ENCODE measurements at regions not wholly inside any gene's neighbourhood (a gene's known extent, or its start where the extent isn't known, plus 50 kb on each side); places are given as distances from the start of the nearest gene placed in this dataset.

- Histone ChIP-seq H3K27me3 (ENCODE audit: control insufficient read depth, insufficient read depth, low read length) (no peaks in the 10 kb centered on the region), H2AK5ac (ENCODE audit: low read depth, low read length) (no peak overlapping the region), H3K4me3 (ENCODE audit: insufficient read depth, low read depth, low read length) (no peak overlapping the region), H3K9me1 (ENCODE audit: insufficient read depth, low read length) (no peaks in the 10 kb centered on the region), H3K36me3 (ENCODE audit: control insufficient read depth, insufficient read depth, low read length) (no peaks in the 10 kb centered on the region), H2BK120ac (ENCODE audit: low read depth, low read length) (no peak overlapping the region), H4K8ac (ENCODE audit: low read depth in 2 of 2, low read length in 2 of 2) (no peak overlapping the region), H3K23ac (ENCODE audit: low read depth, low read length) (no peak overlapping the region), H2AFZ (replicated peaks; ENCODE audit: low read length, poor library complexity) (no peak overlapping the region), H4K91ac (ENCODE audit: insufficient read depth, low read depth, low read length) (no peak overlapping the region), H3K9ac (ENCODE audit: low read depth, low read length) (no peak overlapping the region), H3K79me1 (ENCODE audit: low read depth in 1 of 2, low read length in 2 of 2) (no peaks in the 10 kb centered on the region), H2BK20ac (ENCODE audit: low read depth, low read length) (no peak overlapping the region), H3K4me1 (ENCODE audit: control insufficient read depth, insufficient read depth, low read length) (no peaks in the 10 kb centered on the region), H3K4ac (ENCODE audit: low read depth, low read length) (no peak overlapping the region), H4K5ac (ENCODE audit: low read depth, low read length) (no peak overlapping the region), H3K27ac (ENCODE audit: insufficient read depth, low read length) (no peak overlapping the region), H2BK15ac (ENCODE audit: low read depth, low read length) (no peak overlapping the region), H3K56ac (ENCODE audit: extremely low read depth, insufficient read depth, low read length) (no peak overlapping the region), H3K18ac (ENCODE audit: low read depth, low read length) (no peak overlapping the region), H2BK5ac (ENCODE audit: low read depth, low read length, poor library complexity, severe bottlenecking) (no peak overlapping the region), H4K20me1 (ENCODE audit: insufficient read depth, low read length) (no peaks in the 10 kb centered on the region), H3K9me3 (ENCODE audit: control insufficient read depth, insufficient read depth, low read length) (no peaks in the 10 kb centered on the region), H2AK9ac (replicated peaks; ENCODE audit: low read depth, low read length, poor library complexity) (no peak overlapping the region), H3K4me2 (ENCODE audit: low read depth, low read length) (no peak overlapping the region), H3K14ac (replicated peaks; ENCODE audit: low read depth, low read length) (no peak overlapping the region)
- POLR2A ChIA-PET (ENCODE audit: unreplicated experiment), result no interaction called here
- TF ChIP-seq MAFK (IDR thresholded peaks at IDR 0.05; ENCODE audit: low read depth, low read length) (no peak), FOS (IDR thresholded peaks at IDR 0.05; ENCODE audit: low read depth, low read length) (no peak), NFE2L2 (IDR thresholded peaks at IDR 0.05; ENCODE audit: low read depth, low read length) (no peak), CEBPB (IDR thresholded peaks at IDR 0.05; ENCODE audit: low read depth, low read length) (no peak), RFX5 (IDR thresholded peaks at IDR 0.05; ENCODE audit: low read depth, low read length) (no peak), RAD21 (IDR thresholded peaks at IDR 0.05; ENCODE audit: low read length) (no peak), POLR2A (IDR thresholded peaks at IDR 0.05; ENCODE audit: low read depth, low read length) (no peak), ELK1 (IDR thresholded peaks at IDR 0.05; ENCODE audit: borderline replicate concordance, low read depth, low read length) (no peak), CTCF (conservative IDR thresholded peaks at IDR 0.05; ENCODE audit: low read depth, low read length) (no peak), SMC3 (IDR thresholded peaks at IDR 0.05; ENCODE audit: low read depth, low read length) (no peak), MXI1 (IDR thresholded peaks at IDR 0.05; ENCODE audit: borderline replicate concordance, low read depth, low read length) (no peak), MAZ (IDR thresholded peaks at IDR 0.05; ENCODE audit: borderline replicate concordance, low read depth, low read length) (no peak), BHLHE40 (IDR thresholded peaks at IDR 0.05; ENCODE audit: low read depth, low read length) (no peak), CHD1 (IDR thresholded peaks at IDR 0.05; ENCODE audit: low read depth, low read length) (no peak), RCOR1 (IDR thresholded peaks at IDR 0.05; ENCODE audit: insufficient replicate concordance, low read length) (no peak), USF2 (IDR thresholded peaks at IDR 0.05; ENCODE audit: low read depth, low read length) (no peak)
- ATAC-seq (ENCODE audit: low read depth) (no peak), DNase-seq (no peak)
- in situ Hi-C loops (cut with MboI; ENCODE audit: low sequenced_read_pairs) (no loop called here), dilution Hi-C loops (cut with HindIII; ENCODE audit: low sequenced_read_pairs, unreplicated experiment) (no loop called here), intact Hi-C loops (cut with micrococcal nuclease) (no loop called here)
- WGBS, 2 experiments (ENCODE audit: extremely low coverage in 2 of 2, insufficient read length in 1 of 2), result no CpG with 5 or more reads among the region's 2 CpGs
- no TSS peak for BruUV-seq (replicated peaks)
- CTCF ChIA-PET, result no interaction called here
Observed at GRCh38 chr6:119716668-119717270, 367.2 kb upstream of the MAN1A1 start.

Measured in IMR-90 (cell line).